K562 (cell line): ENCODE measurements at regions not wholly inside any gene's neighbourhood (a gene's known extent, or its start where the extent isn't known, plus 50 kb on each side); places are given as distances from the start of the nearest gene placed in this dataset.

Experiments
- ATAC-seq: fragments of 200-7000 bp; cut with Tn5 transposase; 3 replicates; pipeline ENCODE4 v1.9.1; 2020; ENCODE audit warnings: moderate library complexity
- BruUV-seq: library from RNA; stranded (reverse); fragments of 400-500 nt; replicated peaks from 2 replicates; lab custom pipeline; 2021; lab: Mats Ljungman, UMichigan
- CTCF ChIA-PET: fragments of 300-600 bp; formaldehyde crosslinking; extraction: SDS; loops from one replicate; lab custom pipeline; 2021; ENCODE audit warnings: low intra/inter-chr PET ratio; lab: Yijun Ruan, JAX
- POLR2A ChIA-PET: fragments of 300-600, 350-650 bp; sonication (Branson Sonifier 250); formaldehyde crosslinking; extraction: SDS; loops from one replicate; lab custom pipeline; 2021; ENCODE audit warnings: antibody characterized with exemption, inconsistent platforms; lab: Yijun Ruan, JAX
- DNase-seq, 4 experiments: peaks; one replicate each; pipeline versions ENCODE4 v3.0.0 to v3.0.0-alpha.2; 2011 to 2018; ENCODE audit warnings: low spot score in 3 of 4, mixed read lengths in 3 of 4; ENCODE audit errors: extremely low read depth in 1 of 4
- FAIRE-seq: peaks from 2 replicates; lab custom pipeline; 2011; peaks lifted over from hg19 to GRCh38; lab: Jason Lieb, UNC
- H2AFZ ChIP-seq: 2 replicates; pipeline ENCODE4 v1.6.0; 2011; ENCODE audit warnings: low read depth, low read length, control low read depth, inconsistent platforms
- H3K27ac ChIP-seq: fragments of 200-600 bp; 3 replicates; pipeline ENCODE4 v1.8.0; 2011; ENCODE audit warnings: low read depth, mild to moderate bottlenecking, control low read depth, inconsistent platforms, low read length, moderate library complexity, mixed read lengths; ENCODE audit errors: extremely low read depth
- H3K27me3 ChIP-seq, 2 experiments: fragments of 300-600 bp in 1 of 2; 2 replicates in 1 of 2; 3 replicates in 1 of 2; pipeline versions ENCODE4 v1.6.0 to v1.8.0; 2011; ENCODE audit warnings: inconsistent platforms in 2 of 2, low read length in 2 of 2, mild to moderate bottlenecking in 1 of 2, mixed read lengths in 1 of 2, moderate library complexity in 1 of 2; ENCODE audit not compliant: control insufficient read depth in 2 of 2, insufficient read depth in 2 of 2
- H3K36me3 ChIP-seq: fragments of 300-600 bp; 3 replicates; pipeline ENCODE4 v1.8.0; 2011; ENCODE audit warnings: mild to moderate bottlenecking, low read length, inconsistent platforms; ENCODE audit not compliant: control insufficient read depth, insufficient read depth
- H3K4me1 ChIP-seq, 2 experiments: fragments of 200-600 bp in 1 of 2; replicated peaks in 1 of 2; 2 replicates in 1 of 2; 3 replicates in 1 of 2; pipeline versions ENCODE4 v1.5.1 to v1.8.0; 2011; ENCODE audit warnings: inconsistent platforms in 2 of 2, low read length in 2 of 2, mild to moderate bottlenecking in 1 of 2, mixed read lengths in 1 of 2, moderate library complexity in 1 of 2; ENCODE audit not compliant: control insufficient read depth in 2 of 2, insufficient read depth in 2 of 2
- H3K4me2 ChIP-seq: 2 replicates; pipeline ENCODE4 v1.6.1; 2011; ENCODE audit warnings: low read length, control low read depth, inconsistent platforms, mixed read lengths; ENCODE audit not compliant: insufficient read depth
- H3K4me3 ChIP-seq: fragments of 200-600 bp; sonication (generic), shearing (Covaris generic); 2 replicates; pipeline ENCODE4 v1.5.1; 2016; ENCODE audit warnings: control low read depth, inconsistent platforms
- H3K79me2 ChIP-seq: fragments of 200-600 bp; 3 replicates; pipeline ENCODE4 v1.8.0; 2011; ENCODE audit warnings: low read length, inconsistent platforms; ENCODE audit not compliant: control insufficient read depth, insufficient read depth
- H3K9ac ChIP-seq, 2 experiments: 2 replicates each; pipeline versions ENCODE4 v1.6.0 to v1.6.1; 2011; ENCODE audit warnings: low read depth in 2 of 2, low read length in 2 of 2, control low read depth in 1 of 2, inconsistent platforms in 1 of 2, mild to moderate bottlenecking in 1 of 2, mixed read lengths in 1 of 2; ENCODE audit not compliant: insufficient read depth in 1 of 2
- H3K9me1 ChIP-seq: one replicate; pipeline ENCODE4 v1.6.0; 2011; ENCODE audit warnings: inconsistent platforms, mild to moderate bottlenecking, low read length, moderate library complexity; ENCODE audit not compliant: control insufficient read depth, insufficient read depth
- H3K9me3 ChIP-seq: replicated peaks from 2 replicates; pipeline ENCODE4 v1.5.1; 2011; ENCODE audit warnings: low read depth, low read length, inconsistent platforms; ENCODE audit not compliant: control insufficient read depth, insufficient read depth
- H4K20me1 ChIP-seq: replicated peaks from 2 replicates; pipeline ENCODE4 v1.6.1; 2011; ENCODE audit warnings: low read length, inconsistent platforms, mixed read lengths; ENCODE audit not compliant: control insufficient read depth, insufficient read depth
- CBX8 ChIP-seq: fragments of 200-600 bp; sonication (generic); IDR thresholded peaks from 2 replicates; pipeline ENCODE4 v1.6.1; 2012; ENCODE audit warnings: borderline replicate concordance, mixed run types, low read depth, mild to moderate bottlenecking, moderate library complexity, mixed read lengths, low read length, control low read depth, inconsistent platforms; ENCODE audit not compliant: poor library complexity, severe bottlenecking; ENCODE audit errors: extremely low read depth
- CHAMP1 ChIP-seq: fragments of 450-650 bp; IDR thresholded peaks from 2 replicates; pipeline ENCODE4 v1.6.1; 2016; ENCODE audit warnings: mild to moderate bottlenecking
- DPF2 ChIP-seq: fragments of 450-650 bp; IDR thresholded peaks from 2 replicates; pipeline ENCODE4 v1.6.1; 2016
- EHMT2 ChIP-seq: fragments of 450-650 bp; IDR thresholded peaks from 2 replicates; pipeline ENCODE4 v1.6.1; 2018; ENCODE audit warnings: antibody characterized with exemption
- KAT7 ChIP-seq: sonication (generic); formaldehyde crosslinking; IDR thresholded peaks from 2 replicates; pipeline ENCODE4 v1.8.0; 2022; ENCODE audit warnings: missing genetic modification reagents, mild to moderate bottlenecking, borderline replicate concordance
- NCOA1 ChIP-seq: fragments of 450-650 bp; IDR thresholded peaks from 2 replicates; pipeline ENCODE4 v1.6.1; 2016; ENCODE audit warnings: low read depth
- PHB ChIP-seq: fragments of 250-450 bp; sonication (Bioruptor Pico); IDR thresholded peaks from 2 replicates; pipeline ENCODE4 v1.5.0; 2021
- SLC30A9 ChIP-seq: fragments of 250-450 bp; sonication (Bioruptor Pico); IDR thresholded peaks from 2 replicates; pipeline ENCODE4 v1.8.0; 2022; ENCODE audit warnings: mild to moderate bottlenecking, moderate library complexity
- SNAPC5 ChIP-seq: fragments of 250-450 bp; sonication (Bioruptor Pico); IDR thresholded peaks from 2 replicates; pipeline ENCODE4 v1.8.0; 2021; ENCODE audit warnings: moderate library complexity, mild to moderate bottlenecking, inconsistent platforms
- TEAD1 ChIP-seq, 2 experiments: fragments of 450-650 bp in 1 of 2; sonication (generic) in 1 of 2; formaldehyde crosslinking; IDR thresholded peaks; 2 replicates each; pipeline versions ENCODE4 v1.4.0 to v1.8.0; 2020 to 2022; ENCODE audit warnings: mild to moderate bottlenecking in 2 of 2, missing genetic modification reagents in 1 of 2
- TEAD2 ChIP-seq: fragments of 450-650 bp; IDR thresholded peaks from 2 replicates; pipeline ENCODE4 v1.6.1; 2016; ENCODE audit warnings: missing genetic modification characterization, control low read depth, missing compliant biosample characterization
- TEAD4 ChIP-seq, 2 experiments: sonication (generic) in 1 of 2; formaldehyde crosslinking in 1 of 2; IDR thresholded peaks; 2 replicates each; pipeline versions ENCODE4 v1.6.1 to v1.8.0; 2012 to 2022; ENCODE audit warnings: borderline replicate concordance in 1 of 2, inconsistent platforms in 1 of 2, low read length in 1 of 2, mild to moderate bottlenecking in 1 of 2, missing genetic modification reagents in 1 of 2
- U2AF2 ChIP-seq: fragments of 200-400 bp; formaldehyde crosslinking; optimal IDR thresholded peaks from 2 replicates; pipeline ENCODE3; 2017; ENCODE audit warnings: low read depth, mild to moderate bottlenecking, low read length
- XRCC5 ChIP-seq: fragments of 200-400 bp; formaldehyde crosslinking; IDR thresholded peaks from 2 replicates; pipeline ENCODE4 v1.6.1; 2017; ENCODE audit warnings: low read depth, mild to moderate bottlenecking, low read length
- whole genome bisulfite sequencing: fragments of 100-300 bp; shearing (Covaris generic); methylation state at CpG from one replicate; pipeline ENCODE4 v1.1.6; 2016; ENCODE audit warnings: low coverage, mixed read lengths; ENCODE audit not compliant: insufficient coverage; ENCODE audit errors: missing lambda C conversion rate; 5-methylcytosine and 5-hydroxymethylcytosine counted together
- in situ Hi-C: fragments of 300-500 bp; cut with MboI; formaldehyde crosslinking; loops from 4 replicates; pipeline ENCODE4 v1.15.0; 2018; ENCODE audit warnings: inconsistent platforms, mixed read lengths
- intact Hi-C: fragments of 100-400 bp; cut with micrococcal nuclease; formaldehyde crosslinking; loops from 2 replicates; pipeline ENCODE4 v1.14.2; 2022

GRCh38 chr7:156389116-156389692, 251.4 kb upstream of the RNF32 start (continued):
- TF ChIP-seq SLC30A9 (CRISPR knock-in tag) (no peak), CBX8 (no peak), KAT7 (CRISPR knock-in tag) (no peak), U2AF2 (no peak), PHB (CRISPR knock-in tag) (no peak)
- TF ChIP-seq, all 486 proteins: peak for 0

- in situ Hi-C loops = no loop called here
- POLR2A ChIA-PET = interaction anchor here (0.7 to 1.0 kb wide), 3 partner anchors 13 to 424 kb away, joined by 3 read pairs; no protein-coding TSS in a partner anchor
- BruUV-seq = no TSS peak
- TF ChIP-seq DPF2 = no peak
- peak; percentile 92 for TF ChIP-seq TEAD4 (IDR thresholded peaks at IDR 0.05; ENCODE audit: low read length)
- TF ChIP-seq TEAD4 (CRISPR knock-in tag; IDR thresholded peaks at IDR 0.05; ENCODE audit: borderline replicate concordance) = peak; percentile 94
- peak; percentile 95 for TF ChIP-seq EHMT2
- no peak for TF ChIP-seq XRCC5
- TF ChIP-seq SNAPC5 (CRISPR knock-in tag) = no peak
- no peak for TF ChIP-seq NCOA1
- peak; percentile 81 to 98; a peak in 3 of 4 replicates for TF ChIP-seq TEAD1 (CRISPR knock-in tag; IDR thresholded peaks at IDR 0.05)
- 0 out of 2 replicates have a peak, but pooled peaks have one; percentile 22 for TF ChIP-seq CHAMP1
- TF ChIP-seq TEAD2 (tag) = peak; percentile 89
These were observed 254.5 kb upstream of the RNF32 start for GRCh38 chr7:156386097-156386496.

More at GRCh38 chr7:156386097-156386496, 254.5 kb upstream of the RNF32 start:
- Histone ChIP-seq H3K9me1 (no peaks in the 10 kb centered on the region), H3K9ac (no peak overlapping the region), H3K4me1 (no peaks in the 10 kb centered on the region), H3K27me3 (peaks cover 32 to 72% of the 10 kb centered on the region in 2 experiments; a peak in 4 of 5 replicates), H2AFZ (no peak overlapping the region), H3K79me2 (no peaks in the 10 kb centered on the region), H3K9me3 (no peaks in the 10 kb centered on the region), H4K20me1 (peaks cover 10% of the 10 kb centered on the region; the same call in 1 of the 2 replicates), H3K4me2 (no peak overlapping the region), H3K36me3 (no peaks in the 10 kb centered on the region), H3K27ac (no peak overlapping the region), H3K4me3 (no peak overlapping the region)
- CTCF ChIA-PET = interaction anchor here (0.5 kb wide), 1 partner anchor 852 kb away, joined by 3 read pairs; no protein-coding TSS in a partner anchor
- WGBS = under 1% methylated on average over 6 of the region's 6 CpGs
- intact Hi-C loops = no loop called here
- ATAC-seq (peak; percentile 66), FAIRE-seq (no peak), DNase-seq (peak in 1 of 4 experiments; percentile 33)
